ENCODE measurements at regions not wholly inside any gene's neighbourhood (a gene's known extent, or its start where the extent isn't known, plus 50 kb on each side); places are given as distances from the start of the nearest gene placed in this dataset.

DNA sequence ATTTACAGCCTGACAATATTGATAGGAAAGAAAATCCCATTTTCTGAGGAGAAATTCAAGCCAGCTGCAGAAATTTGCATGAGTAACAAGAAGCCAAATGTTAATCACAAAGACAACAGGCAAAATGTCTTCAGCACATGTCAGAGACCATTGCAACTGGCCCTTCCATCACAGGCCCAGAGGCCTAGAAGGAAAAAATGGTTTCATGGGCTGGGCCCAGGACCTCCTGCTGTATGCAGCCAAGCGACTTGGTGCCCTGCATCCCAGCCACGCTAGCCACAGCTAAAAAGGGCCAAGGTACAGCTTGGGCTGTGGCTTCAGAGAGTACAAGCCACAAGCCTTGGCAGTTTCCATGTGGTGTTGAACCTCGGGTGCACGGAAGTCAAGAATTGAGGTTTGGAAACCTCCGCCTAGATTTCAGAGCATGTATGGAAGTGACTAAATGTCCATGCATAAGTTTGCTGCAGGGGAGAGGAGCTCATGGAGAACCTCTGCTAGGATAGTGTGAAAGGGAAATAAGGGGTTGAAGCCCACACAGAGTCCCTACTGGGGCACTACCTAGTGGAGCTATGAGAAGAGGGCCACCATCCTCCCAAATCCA lies 1474.0 kb downstream of the PCDH9 start:
- H2BK12ac ChIP-seq (ENCODE audit: insufficient read length, low read depth, low read length), result no peak overlapping the region
- no peak for DNase-seq
- peaks cover 6% of the 10 kb centered on the region for H3K9me3 ChIP-seq (ENCODE audit: control insufficient read depth, low read depth, low read length)
- no peak overlapping the region for H3K4me2 ChIP-seq (ENCODE audit: insufficient read depth, insufficient read length, low read length)
- H2BK15ac ChIP-seq (ENCODE audit: low read depth, low read length), result no peak overlapping the region
- H3T11ph ChIP-seq (ENCODE audit: low read length), result no peak overlapping the region
- no peak overlapping the region for H3K23ac ChIP-seq (ENCODE audit: insufficient read length, low read depth, low read length)
- Mint-ChIP-seq H3K36me3 (ENCODE audit: insufficient read depth in 1 of 3, low read depth in 3 of 3) (peaks cover 10 to 19% (median 13%) of the 10 kb centered on the region in 3 experiments), H3K27ac (no peak overlapping the region), H3K9me3 (peaks cover 12 to 31% of the 10 kb centered on the region in 2 experiments), H3K4me1 (no peaks in the 10 kb centered on the region), H3K27me3 (ENCODE audit: low read depth) (no peaks in the 10 kb centered on the region), H3K4me3 (no peak overlapping the region)
- no CpG with 5 or more reads among the region's 5 CpGs for WGBS (ENCODE audit: extremely low coverage, insufficient read length, low lambda C conversion rate)
- no peaks in the 10 kb centered on the region for H3K4me1 ChIP-seq (ENCODE audit: insufficient read depth, low read length)
- no peaks in the 10 kb centered on the region for H3K79me2 ChIP-seq (ENCODE audit: insufficient read depth, low read length)
- no peaks in the 10 kb centered on the region for H3K79me1 ChIP-seq (ENCODE audit: insufficient read depth, low read depth, low read length, poor library complexity, severe bottlenecking)
- H2BK20ac ChIP-seq (ENCODE audit: low read depth, low read length, poor library complexity, severe bottlenecking), result no peak overlapping the region
- H2BK5ac ChIP-seq (ENCODE audit: insufficient read length, low read length), result no peak overlapping the region
- H4K91ac ChIP-seq (ENCODE audit: insufficient read length, low read depth, low read length), result no peak overlapping the region
- no peak overlapping the region for H3K18ac ChIP-seq (ENCODE audit: insufficient read length, low read depth, low read length)
- no peak overlapping the region for H3K14ac ChIP-seq (ENCODE audit: insufficient read depth, low read length)
- H2AK5ac ChIP-seq (ENCODE audit: insufficient read length, low read length), result no peak overlapping the region
- no peaks in the 10 kb centered on the region for H4K20me1 ChIP-seq (ENCODE audit: control insufficient read depth, insufficient read depth, insufficient read length)
- H4K5ac ChIP-seq (ENCODE audit: insufficient read length, low read depth, low read length), result no peak overlapping the region
- H3K9ac ChIP-seq (ENCODE audit: extremely low read depth, insufficient read length, low read length), result no peak overlapping the region
- H2AFZ ChIP-seq (ENCODE audit: low read length), result no peak overlapping the region
- H3K23me2 ChIP-seq (ENCODE audit: insufficient read length, low read depth, low read length, poor library complexity, severe bottlenecking), result no peaks in the 10 kb centered on the region
- H3K27ac ChIP-seq (ENCODE audit: insufficient read length, low read depth, low read length), result no peak overlapping the region
- no peaks in the 10 kb centered on the region for H3K27me3 ChIP-seq (ENCODE audit: insufficient read depth, low read length)
- H3K4ac ChIP-seq (ENCODE audit: low read depth, low read length), result no peak overlapping the region
- no peak overlapping the region for H4K8ac ChIP-seq (replicated peaks; ENCODE audit: insufficient read length, low read depth, low read length)
- no peak overlapping the region for H2BK120ac ChIP-seq (ENCODE audit: low read depth, low read length, poor library complexity, severe bottlenecking)
- H3K56ac ChIP-seq (ENCODE audit: insufficient read length, low read depth, low read length), result no peak overlapping the region
- TF ChIP-seq, protein P1, sequence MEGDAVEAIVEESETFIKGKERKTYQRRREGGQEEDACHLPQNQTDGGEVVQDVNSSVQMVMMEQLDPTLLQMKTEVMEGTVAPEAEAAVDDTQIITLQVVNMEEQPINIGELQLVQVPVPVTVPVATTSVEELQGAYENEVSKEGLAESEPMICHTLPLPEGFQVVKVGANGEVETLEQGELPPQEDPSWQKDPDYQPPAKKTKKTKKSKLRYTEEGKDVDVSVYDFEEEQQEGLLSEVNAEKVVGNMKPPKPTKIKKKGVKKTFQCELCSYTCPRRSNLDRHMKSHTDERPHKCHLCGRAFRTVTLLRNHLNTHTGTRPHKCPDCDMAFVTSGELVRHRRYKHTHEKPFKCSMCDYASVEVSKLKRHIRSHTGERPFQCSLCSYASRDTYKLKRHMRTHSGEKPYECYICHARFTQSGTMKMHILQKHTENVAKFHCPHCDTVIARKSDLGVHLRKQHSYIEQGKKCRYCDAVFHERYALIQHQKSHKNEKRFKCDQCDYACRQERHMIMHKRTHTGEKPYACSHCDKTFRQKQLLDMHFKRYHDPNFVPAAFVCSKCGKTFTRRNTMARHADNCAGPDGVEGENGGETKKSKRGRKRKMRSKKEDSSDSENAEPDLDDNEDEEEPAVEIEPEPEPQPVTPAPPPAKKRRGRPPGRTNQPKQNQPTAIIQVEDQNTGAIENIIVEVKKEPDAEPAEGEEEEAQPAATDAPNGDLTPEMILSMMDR (conservative IDR thresholded peaks at IDR 0.05), result no peak
